ENCODE measurements at regions not wholly inside any gene's neighbourhood (a gene's known extent, or its start where the extent isn't known, plus 50 kb on each side); places are given as distances from the start of the nearest gene placed in this dataset.

DNA sequence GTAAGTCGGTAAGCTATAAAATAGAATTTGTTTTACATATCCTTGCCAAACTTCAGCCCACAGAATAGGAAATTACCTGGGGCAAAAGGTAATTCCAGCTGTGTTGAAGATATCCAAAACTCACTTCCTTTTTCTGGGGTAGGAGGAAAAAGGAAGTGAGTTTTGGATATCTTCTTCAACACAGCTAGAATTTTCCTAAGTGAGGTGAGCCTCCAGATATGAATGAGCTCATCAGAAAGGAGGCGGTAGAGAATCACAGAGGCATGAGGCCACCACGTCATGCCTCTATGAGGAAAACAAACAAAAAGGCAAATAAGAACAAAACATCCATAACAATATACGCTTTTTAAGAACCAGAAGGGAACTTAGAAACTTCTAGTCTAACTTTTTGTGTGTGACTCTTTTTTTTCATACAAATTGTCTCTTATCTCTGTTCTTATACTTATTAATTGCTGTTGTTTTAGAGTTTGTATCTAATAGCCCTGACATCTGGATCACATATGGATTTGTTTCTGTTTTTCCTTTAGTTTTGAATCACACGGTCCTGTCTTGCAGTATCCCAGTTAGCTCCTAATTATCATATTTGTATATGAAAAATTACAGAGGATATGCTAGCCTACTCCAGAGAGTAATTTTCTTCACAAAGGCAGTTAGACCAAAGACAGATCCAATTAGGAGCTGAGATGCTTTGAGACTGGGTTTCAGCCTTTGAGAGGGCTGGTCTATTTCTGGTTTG lies 104.5 kb downstream of the RBM43 start:
- Histone ChIP-seq H3K9ac (ENCODE audit: low read length) (no peak overlapping the region), H3F3A (ENCODE audit: insufficient read depth, low read length) (no peaks in the 10 kb centered on the region), H3K4me3 (ENCODE audit: low read length) (no peak overlapping the region), H3K79me2 (ENCODE audit: low read length) (no peaks in the 10 kb centered on the region), H2AFZ (ENCODE audit: low read length) (no peak overlapping the region), H3K4me2 (ENCODE audit: low read depth, low read length) (no peak overlapping the region), H3K27ac (ENCODE audit: low read length) (no peak overlapping the region), H4K20me1 (ENCODE audit: insufficient read depth, low read length) (no peaks in the 10 kb centered on the region), H3K27me3 (replicated peaks; ENCODE audit: insufficient read depth, low read length) (no peaks in the 10 kb centered on the region), H3K9me2 (replicated peaks; ENCODE audit: insufficient read depth, low read length) (no peaks in the 10 kb centered on the region), H3K36me3 (replicated peaks; ENCODE audit: insufficient read depth, low read length) (no peaks in the 10 kb centered on the region), H3K9me3 (replicated peaks; ENCODE audit: insufficient read depth, low read length) (no peaks in the 10 kb centered on the region), H3K4me1 (ENCODE audit: low read length) (no peaks in the 10 kb centered on the region)
- TF ChIP-seq EZH2 (optimal IDR thresholded peaks at IDR 0.05; ENCODE audit: low read depth, low read length) (no peak), EZH2phosphoT487 (IDR thresholded peaks at IDR 0.05; ENCODE audit: low read length) (no peak)
- TF ChIP-seq, protein P1, sequence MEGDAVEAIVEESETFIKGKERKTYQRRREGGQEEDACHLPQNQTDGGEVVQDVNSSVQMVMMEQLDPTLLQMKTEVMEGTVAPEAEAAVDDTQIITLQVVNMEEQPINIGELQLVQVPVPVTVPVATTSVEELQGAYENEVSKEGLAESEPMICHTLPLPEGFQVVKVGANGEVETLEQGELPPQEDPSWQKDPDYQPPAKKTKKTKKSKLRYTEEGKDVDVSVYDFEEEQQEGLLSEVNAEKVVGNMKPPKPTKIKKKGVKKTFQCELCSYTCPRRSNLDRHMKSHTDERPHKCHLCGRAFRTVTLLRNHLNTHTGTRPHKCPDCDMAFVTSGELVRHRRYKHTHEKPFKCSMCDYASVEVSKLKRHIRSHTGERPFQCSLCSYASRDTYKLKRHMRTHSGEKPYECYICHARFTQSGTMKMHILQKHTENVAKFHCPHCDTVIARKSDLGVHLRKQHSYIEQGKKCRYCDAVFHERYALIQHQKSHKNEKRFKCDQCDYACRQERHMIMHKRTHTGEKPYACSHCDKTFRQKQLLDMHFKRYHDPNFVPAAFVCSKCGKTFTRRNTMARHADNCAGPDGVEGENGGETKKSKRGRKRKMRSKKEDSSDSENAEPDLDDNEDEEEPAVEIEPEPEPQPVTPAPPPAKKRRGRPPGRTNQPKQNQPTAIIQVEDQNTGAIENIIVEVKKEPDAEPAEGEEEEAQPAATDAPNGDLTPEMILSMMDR (IDR thresholded peaks at IDR 0.05; ENCODE audit: low read length) = no peak
- DNase-seq = no peak

DNA sequence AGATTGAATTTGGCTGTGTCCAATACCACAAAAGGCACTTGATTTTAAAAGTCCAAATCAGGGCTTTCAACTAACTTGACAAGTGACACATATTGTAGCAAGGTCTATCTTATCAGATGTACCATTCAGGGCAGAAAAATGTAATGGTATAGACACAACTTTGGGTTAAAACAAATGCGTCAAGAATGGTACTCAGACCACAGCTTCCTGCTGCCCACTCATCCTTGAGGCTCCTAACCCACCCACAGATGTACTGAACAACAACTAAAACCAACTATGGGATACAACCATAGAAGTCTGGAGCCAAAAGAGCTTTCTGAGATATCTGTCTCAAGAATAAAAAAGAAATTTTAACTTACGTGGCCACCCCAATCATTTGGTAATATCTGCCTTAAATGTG lies 105.2 kb downstream of the RBM43 start:
- no peak for TF ChIP-seq EZH2phosphoT487 (IDR thresholded peaks at IDR 0.05; ENCODE audit: low read length)
- TF ChIP-seq, protein P1 (IDR thresholded peaks at IDR 0.05; ENCODE audit: low read length) = no peak
- TF ChIP-seq EZH2 (optimal IDR thresholded peaks at IDR 0.05; ENCODE audit: low read depth, low read length) = no peak
- Histone ChIP-seq H4K20me1 (ENCODE audit: insufficient read depth, low read length) (no peaks in the 10 kb centered on the region), H3K79me2 (ENCODE audit: low read length) (no peaks in the 10 kb centered on the region), H3K4me1 (ENCODE audit: low read length) (no peaks in the 10 kb centered on the region), H2AFZ (ENCODE audit: low read length) (no peak overlapping the region), H3K9me2 (replicated peaks; ENCODE audit: insufficient read depth, low read length) (no peaks in the 10 kb centered on the region), H3K36me3 (replicated peaks; ENCODE audit: insufficient read depth, low read length) (no peaks in the 10 kb centered on the region), H3K9ac (ENCODE audit: low read length) (no peak overlapping the region), H3K9me3 (replicated peaks; ENCODE audit: insufficient read depth, low read length) (no peaks in the 10 kb centered on the region), H3F3A (ENCODE audit: insufficient read depth, low read length) (no peaks in the 10 kb centered on the region), H3K27ac (ENCODE audit: low read length) (no peak overlapping the region), H3K4me3 (ENCODE audit: low read length) (no peak overlapping the region), H3K27me3 (replicated peaks; ENCODE audit: insufficient read depth, low read length) (no peaks in the 10 kb centered on the region), H3K4me2 (ENCODE audit: low read depth, low read length) (no peak overlapping the region)
- DNase-seq = no peak

DNA sequence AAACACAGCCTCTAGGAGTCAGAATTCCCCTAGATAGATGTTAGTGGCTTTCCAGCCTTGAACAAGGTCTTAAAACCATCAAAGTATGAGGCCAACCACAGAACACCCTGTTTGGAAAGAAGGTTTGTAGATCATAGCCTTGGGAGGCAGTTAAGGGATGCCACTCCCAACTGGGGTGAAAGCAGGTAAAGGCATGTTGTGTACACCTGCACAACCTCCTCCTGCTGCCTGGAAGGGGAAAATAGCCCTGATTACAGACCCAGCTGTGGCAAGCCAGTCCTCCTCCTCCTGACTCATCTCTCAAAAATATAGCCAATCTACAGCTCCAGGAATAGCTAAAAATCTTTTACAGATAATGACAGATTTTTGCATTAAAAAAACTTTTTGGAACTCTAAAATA lies 108.1 kb downstream of the RBM43 start:
- Histone ChIP-seq H2AFZ (ENCODE audit: low read length) (no peak overlapping the region), H4K20me1 (ENCODE audit: insufficient read depth, low read length) (no peaks in the 10 kb centered on the region), H3K4me2 (ENCODE audit: low read depth, low read length) (no peak overlapping the region), H3K27ac (ENCODE audit: low read length) (no peak overlapping the region), H3K9me3 (replicated peaks; ENCODE audit: insufficient read depth, low read length) (no peaks in the 10 kb centered on the region), H3K4me1 (ENCODE audit: low read length) (no peaks in the 10 kb centered on the region), H3K79me2 (ENCODE audit: low read length) (no peaks in the 10 kb centered on the region), H3K9me2 (replicated peaks; ENCODE audit: insufficient read depth, low read length) (no peaks in the 10 kb centered on the region), H3K9ac (ENCODE audit: low read length) (no peak overlapping the region), H3F3A (ENCODE audit: insufficient read depth, low read length) (no peaks in the 10 kb centered on the region), H3K36me3 (replicated peaks; ENCODE audit: insufficient read depth, low read length) (no peaks in the 10 kb centered on the region), H3K4me3 (ENCODE audit: low read length) (no peak overlapping the region), H3K27me3 (replicated peaks; ENCODE audit: insufficient read depth, low read length) (no peaks in the 10 kb centered on the region)
- no peak for DNase-seq
- no peak for TF ChIP-seq EZH2 (optimal IDR thresholded peaks at IDR 0.05; ENCODE audit: low read depth, low read length)
- TF ChIP-seq, protein P1 (IDR thresholded peaks at IDR 0.05; ENCODE audit: low read length) = no peak
- TF ChIP-seq EZH2phosphoT487 (IDR thresholded peaks at IDR 0.05; ENCODE audit: low read length) = no peak
